IPS-NIHi7 (cell line): ENCODE measurements at regions not wholly inside any gene's neighbourhood (a gene's known extent, or its start where the extent isn't known, plus 50 kb on each side); places are given as distances from the start of the nearest gene placed in this dataset.

Experiments
- DNase-seq: peaks from one replicate; pipeline ENCODE4 v3.0.0; 2012; ENCODE audit warnings: mixed read lengths; ENCODE audit errors: extremely low spot score

GRCh38 chr9:91066856-91067255, 265.2 kb downstream of the SYK start:
- DNase-seq, result no peak

GRCh38 chr9:91067306-91067860, 265.8 kb downstream of the SYK start:
- DNase-seq, result no peak

- no peak for DNase-seq
Observed at GRCh38 chr9:91071184-91071990, 269.8 kb downstream of the SYK start.

- DNase-seq, result no peak
Observed at GRCh38 chr9:91073049-91073810, 271.6 kb downstream of the SYK start.

- DNase-seq, result no peak
Observed at GRCh38 chr9:91073811-91074771, 272.5 kb downstream of the SYK start.

- no peak for DNase-seq
Observed at GRCh38 chr9:91074866-91075265, 273.2 kb downstream of the SYK start.

- no peak for DNase-seq
Observed at GRCh38 chr9:91075279-91075678, 273.7 kb downstream of the SYK start.

GRCh38 chr9:91077624-91078368, 276.2 kb downstream of the SYK start:
- DNase-seq, result no peak

GRCh38 chr9:91078369-91078695, 276.7 kb downstream of the SYK start:
- DNase-seq, result no peak

GRCh38 chr9:91082731-91083130, 279.0 kb downstream of the AUH start:
- DNase-seq, result no peak

GRCh38 chr9:91084896-91085516, 276.7 kb downstream of the AUH start:
- no peak for DNase-seq

GRCh38 chr9:91085517-91086291, 276.0 kb downstream of the AUH start:
- DNase-seq, result no peak

GRCh38 chr9:91086657-91087461, 274.9 kb downstream of the AUH start:
- no peak for DNase-seq

- DNase-seq, result no peak
Observed at GRCh38 chr9:91087462-91087759, 274.3 kb downstream of the AUH start.

GRCh38 chr9:91089405-91090129, 272.2 kb downstream of the AUH start:
- DNase-seq, result peak; percentile 55

GRCh38 chr9:91090130-91090410, 271.6 kb downstream of the AUH start:
- peak; percentile 1 for DNase-seq

GRCh38 chr9:91092214-91092613, 269.5 kb downstream of the AUH start:
- DNase-seq, result no peak

- DNase-seq, result no peak
Observed at GRCh38 chr9:91094324-91095088, 267.2 kb downstream of the AUH start.
